IMR-90 (cell line): ENCODE measurements at regions not wholly inside any gene's neighbourhood (a gene's known extent, or its start where the extent isn't known, plus 50 kb on each side); places are given as distances from the start of the nearest gene placed in this dataset.

ENCODE experiments used
- ATAC-seq: fragments of 200-7000 bp; cut with Tn5 transposase; 2 replicates; pipeline ENCODE4 v1.9.1; 2020; ENCODE audit warnings: low read depth, mild to moderate bottlenecking, moderate library complexity
- BruUV-seq: library from RNA; stranded (reverse); fragments of 400-500 nt; replicated peaks from 2 replicates; lab custom pipeline; 2021; lab: Mats Ljungman, UMichigan
- CTCF ChIA-PET: fragments of 300-600 bp; formaldehyde crosslinking; extraction: SDS; loops from one replicate; lab custom pipeline; 2021; ENCODE audit warnings: antibody characterized with exemption; lab: Yijun Ruan, JAX
- POLR2A ChIA-PET: fragments of 300-600 bp; sonication (Branson Sonifier 250); formaldehyde crosslinking; loops from one replicate; lab custom pipeline; 2022; ENCODE audit warnings: antibody characterized with exemption; ENCODE audit not compliant: unreplicated experiment; lab: Charles Lee
- DNase-seq: peaks from one replicate; pipeline ENCODE4 v3.0.0; 2013
- H2AFZ ChIP-seq: replicated peaks from 2 replicates; pipeline ENCODE3; 2013; ENCODE audit warnings: low read length, mild to moderate bottlenecking; ENCODE audit not compliant: poor library complexity
- H2AK5ac ChIP-seq: 2 replicates; pipeline ENCODE4 v1.6.1; 2013; ENCODE audit warnings: low read depth, low read length, inconsistent platforms
- H2AK9ac ChIP-seq: replicated peaks from 2 replicates; pipeline ENCODE3; 2013; ENCODE audit warnings: mild to moderate bottlenecking, low read depth, low read length, moderate library complexity; ENCODE audit not compliant: poor library complexity
- H2BK120ac ChIP-seq: 2 replicates; pipeline ENCODE4 v1.6.1; 2013; ENCODE audit warnings: low read depth, low read length, inconsistent platforms
- H2BK15ac ChIP-seq: 3 replicates; pipeline ENCODE4 v1.6.1; 2013; ENCODE audit warnings: low read depth, low read length, inconsistent platforms
- H2BK20ac ChIP-seq: 2 replicates; pipeline ENCODE4 v1.6.1; 2013; ENCODE audit warnings: low read depth, mild to moderate bottlenecking, inconsistent platforms, low read length, moderate library complexity
- H2BK5ac ChIP-seq: 2 replicates; pipeline ENCODE4 v1.6.1; 2013; ENCODE audit warnings: mild to moderate bottlenecking, low read depth, low read length, inconsistent platforms; ENCODE audit not compliant: poor library complexity, severe bottlenecking
- H3K14ac ChIP-seq: replicated peaks from 2 replicates; pipeline ENCODE4 v1.6.1; 2013; ENCODE audit warnings: low read depth, low read length, inconsistent platforms
- H3K18ac ChIP-seq: 2 replicates; pipeline ENCODE4 v1.6.1; 2013; ENCODE audit warnings: low read depth, low read length, control low read depth
- H3K23ac ChIP-seq: 2 replicates; pipeline ENCODE4 v1.6.1; 2013; ENCODE audit warnings: low read depth, low read length, inconsistent platforms
- H3K27ac ChIP-seq: 2 replicates; pipeline ENCODE4 v1.5.1; 2013; ENCODE audit warnings: mild to moderate bottlenecking, control low read depth, low read length; ENCODE audit not compliant: insufficient read depth
- H3K27me3 ChIP-seq: 2 replicates; pipeline ENCODE4 v1.6.1; 2013; ENCODE audit warnings: low read length; ENCODE audit not compliant: control insufficient read depth, insufficient read depth
- H3K36me3 ChIP-seq: 2 replicates; pipeline ENCODE4 v1.6.1; 2013; ENCODE audit warnings: low read length, mixed read lengths; ENCODE audit not compliant: control insufficient read depth, insufficient read depth
- H3K4ac ChIP-seq: 2 replicates; pipeline ENCODE4 v1.6.1; 2013; ENCODE audit warnings: low read depth, low read length, inconsistent platforms
- H3K4me1 ChIP-seq: 2 replicates; pipeline ENCODE4 v1.6.1; 2013; ENCODE audit warnings: low read length, mixed read lengths; ENCODE audit not compliant: control insufficient read depth, insufficient read depth
- H3K4me2 ChIP-seq: 2 replicates; pipeline ENCODE4 v1.6.1; 2013; ENCODE audit warnings: low read depth, mild to moderate bottlenecking, control low read depth, low read length, moderate library complexity
- H3K4me3 ChIP-seq: 2 replicates; pipeline ENCODE4 v1.5.1; 2013; ENCODE audit warnings: low read depth, mild to moderate bottlenecking, control low read depth, low read length, moderate library complexity; ENCODE audit not compliant: insufficient read depth
- H3K56ac ChIP-seq: 2 replicates; pipeline ENCODE4 v1.6.1; 2013; ENCODE audit warnings: low read length, inconsistent platforms; ENCODE audit not compliant: insufficient read depth; ENCODE audit errors: extremely low read depth
- H3K79me1 ChIP-seq, 2 experiments: 2 replicates each; pipeline ENCODE4 v1.6.1; 2013; ENCODE audit warnings: low read length in 2 of 2, inconsistent platforms in 1 of 2, low read depth in 1 of 2
- H3K9ac ChIP-seq: 2 replicates; pipeline ENCODE4 v1.6.1; 2013; ENCODE audit warnings: low read depth, low read length, control low read depth
- H3K9me1 ChIP-seq: 2 replicates; pipeline ENCODE4 v1.6.1; 2013; ENCODE audit warnings: low read length, inconsistent platforms; ENCODE audit not compliant: insufficient read depth
- H3K9me3 ChIP-seq: 2 replicates; pipeline ENCODE4 v1.6.1; 2013; ENCODE audit warnings: low read length; ENCODE audit not compliant: control insufficient read depth, insufficient read depth
- H4K20me1 ChIP-seq: 2 replicates; pipeline ENCODE4 v1.6.1; 2013; ENCODE audit warnings: low read length, inconsistent platforms; ENCODE audit not compliant: insufficient read depth
- H4K5ac ChIP-seq: 2 replicates; pipeline ENCODE4 v1.6.1; 2013; ENCODE audit warnings: mild to moderate bottlenecking, low read depth, low read length, control low read depth
- H4K8ac ChIP-seq, 2 experiments: 2 replicates each; pipeline ENCODE4 v1.6.1; 2013; ENCODE audit warnings: low read depth in 2 of 2, low read length in 2 of 2, control low read depth in 1 of 2, inconsistent platforms in 1 of 2
- H4K91ac ChIP-seq: 2 replicates; pipeline ENCODE4 v1.6.1; 2013; ENCODE audit warnings: low read depth, low read length, inconsistent platforms; ENCODE audit not compliant: insufficient read depth
- BHLHE40 ChIP-seq: fragments of 150-350 bp; IDR thresholded peaks from 2 replicates; pipeline ENCODE4 v1.6.1; 2016; ENCODE audit warnings: mild to moderate bottlenecking, low read depth, low read length
- CEBPB ChIP-seq: IDR thresholded peaks from 2 replicates; pipeline ENCODE4 v1.6.1; 2012; ENCODE audit warnings: low read depth, low read length, improper control_type of control experiment
- CHD1 ChIP-seq: IDR thresholded peaks from 2 replicates; pipeline ENCODE4 v1.6.1; 2012; ENCODE audit warnings: low read depth, low read length, improper control_type of control experiment
- FOS ChIP-seq: fragments of 150-350 bp; IDR thresholded peaks from 2 replicates; pipeline ENCODE4 v1.6.1; 2016; ENCODE audit warnings: low read depth, low read length
- MAFK ChIP-seq: IDR thresholded peaks from 2 replicates; pipeline ENCODE4 v1.6.1; 2012; ENCODE audit warnings: low read depth, low read length, improper control_type of control experiment
- MAZ ChIP-seq: IDR thresholded peaks from 2 replicates; pipeline ENCODE4 v1.6.1; 2012; ENCODE audit warnings: low read depth, mild to moderate bottlenecking, low read length, improper control_type of control experiment, moderate library complexity, borderline replicate concordance
- MXI1 ChIP-seq: IDR thresholded peaks from 2 replicates; pipeline ENCODE4 v1.6.1; 2012; ENCODE audit warnings: low read depth, mild to moderate bottlenecking, low read length, moderate library complexity, borderline replicate concordance
- NFE2L2 ChIP-seq: fragments of 150-350 bp; IDR thresholded peaks from 2 replicates; pipeline ENCODE4 v1.6.1; 2016; ENCODE audit warnings: low read depth, mild to moderate bottlenecking, low read length
- POLR2A ChIP-seq: IDR thresholded peaks from 2 replicates; pipeline ENCODE4 v1.6.1; 2012; ENCODE audit warnings: mild to moderate bottlenecking, low read depth, low read length
- RAD21 ChIP-seq: IDR thresholded peaks from 2 replicates; pipeline ENCODE4 v1.6.1; 2012; ENCODE audit warnings: low read length, improper control_type of control experiment
- RCOR1 ChIP-seq: IDR thresholded peaks from 2 replicates; pipeline ENCODE4 v1.6.1; 2012; ENCODE audit warnings: mild to moderate bottlenecking, low read length, improper control_type of control experiment; ENCODE audit not compliant: insufficient replicate concordance
- RFX5 ChIP-seq: IDR thresholded peaks from 2 replicates; pipeline ENCODE4 v1.8.0; 2012; ENCODE audit warnings: low read depth, mild to moderate bottlenecking, low read length, moderate library complexity
- SMC3 ChIP-seq: fragments of 150-350 bp; IDR thresholded peaks from 2 replicates; pipeline ENCODE4 v1.6.1; 2016; ENCODE audit warnings: low read depth, mild to moderate bottlenecking, antibody characterized with exemption, low read length, moderate library complexity
- WGBS, 2 experiments: methylation state at CpG; one replicate each; pipeline versions ENCODE4 v1.1.5 to v1.1.7; 2013; ENCODE audit warnings: missing lambda C conversion rate in 2 of 2; ENCODE audit not compliant: insufficient read length in 1 of 2; ENCODE audit errors: extremely low coverage in 2 of 2; 5-methylcytosine and 5-hydroxymethylcytosine counted together
- dilution Hi-C: fragments of 300-500 bp; cut with HindIII; formaldehyde crosslinking; loops from one replicate; pipeline ENCODE4 v1.14.3; 2018; ENCODE audit warnings: low sequenced_read_pairs; ENCODE audit not compliant: unreplicated experiment
- in situ Hi-C: fragments of 300-500 bp; cut with MboI; formaldehyde crosslinking; loops from 3 replicates; pipeline ENCODE4 v1.14.3; 2019; ENCODE audit warnings: low sequenced_read_pairs, inconsistent platforms, mixed read lengths
- intact Hi-C: fragments of 100-400 bp; cut with micrococcal nuclease; formaldehyde crosslinking; loops from 2 replicates; pipeline ENCODE4 v1.10.0; 2022
- TF ChIP-seq, protein P1 (sequence below): fragments of 150-350 bp; IDR thresholded peaks from 2 replicates; pipeline ENCODE4 v1.6.1; 2017; ENCODE audit warnings: mild to moderate bottlenecking, antibody characterized with exemption, low read length, low read depth
- TF ChIP-seq, protein P2 (sequence below): conservative IDR thresholded peaks from 2 replicates; pipeline ENCODE4 v1.5.1; 2012; ENCODE audit warnings: mild to moderate bottlenecking, low read depth, low read length, improper control_type of control experiment
- TF ChIP-seq, protein P3 (sequence below): fragments of 150-350 bp; IDR thresholded peaks from 2 replicates; pipeline ENCODE4 v1.6.1; 2016; ENCODE audit warnings: low read depth, mild to moderate bottlenecking, low read length, moderate library complexity, borderline replicate concordance

DNA sequence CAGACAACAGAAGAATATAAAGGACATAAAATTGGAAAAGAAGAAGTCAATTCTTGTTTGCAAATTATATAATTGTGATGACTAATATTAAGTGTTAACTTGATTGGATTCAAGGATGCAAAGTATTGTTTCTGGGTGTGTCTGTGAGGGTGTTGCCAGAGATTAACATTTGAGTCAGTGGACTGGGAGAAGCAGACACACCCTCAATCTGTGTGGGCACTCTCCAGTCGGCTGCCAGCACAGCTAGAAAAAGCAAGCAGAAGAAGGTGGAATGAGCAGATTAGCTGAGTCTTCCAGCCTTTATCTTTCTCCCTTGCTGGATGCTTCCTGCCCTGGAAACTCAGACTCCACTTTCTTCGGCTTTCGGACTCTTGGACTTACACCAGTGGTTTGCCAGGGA is 51.7 kb downstream of the UBE2NL start:
- no peak overlapping the region for H3K23ac ChIP-seq
- H2AFZ ChIP-seq, result no peak overlapping the region
- no peak overlapping the region for H2BK15ac ChIP-seq
- no peak overlapping the region for H2BK5ac ChIP-seq
- H3K79me1 ChIP-seq, result no peaks in the 10 kb centered on the region
- no peak overlapping the region for H3K4me2 ChIP-seq
- H2AK9ac ChIP-seq, result no peak overlapping the region
- BruUV-seq, result no TSS peak
- H3K9ac ChIP-seq, result no peak overlapping the region
- H3K4me1 ChIP-seq, result no peaks in the 10 kb centered on the region
- no peak overlapping the region for H4K91ac ChIP-seq
- H3K9me1 ChIP-seq, result no peaks in the 10 kb centered on the region
- no peak overlapping the region for H3K14ac ChIP-seq
- ChIA-PET CTCF (no interaction called here), POLR2A (no interaction called here)
- DNase-seq (no peak), ATAC-seq (no peak)
- no peak overlapping the region for H3K18ac ChIP-seq
- in situ Hi-C loops, result no loop called here
- no peaks in the 10 kb centered on the region for H4K20me1 ChIP-seq
- intact Hi-C loops, result no loop called here
- no peak overlapping the region for H3K56ac ChIP-seq
- no peak overlapping the region for H2BK120ac ChIP-seq
- no peak overlapping the region for H3K4me3 ChIP-seq
- WGBS, 2 experiments, result no CpG with 5 or more reads among the region's 3 CpGs
- H3K36me3 ChIP-seq, result no peaks in the 10 kb centered on the region
- no peak overlapping the region for H3K27ac ChIP-seq
- H2BK20ac ChIP-seq, result no peak overlapping the region
- H2AK5ac ChIP-seq, result no peak overlapping the region
- TF ChIP-seq SMC3 (no peak), RCOR1 (no peak), MAFK (no peak), RFX5 (no peak), CHD1 (no peak), MXI1 (no peak), RAD21 (no peak), POLR2A (no peak), BHLHE40 (no peak), FOS (no peak), CEBPB (no peak), MAZ (no peak), NFE2L2 (no peak)
- TF ChIP-seq, protein P1, sequence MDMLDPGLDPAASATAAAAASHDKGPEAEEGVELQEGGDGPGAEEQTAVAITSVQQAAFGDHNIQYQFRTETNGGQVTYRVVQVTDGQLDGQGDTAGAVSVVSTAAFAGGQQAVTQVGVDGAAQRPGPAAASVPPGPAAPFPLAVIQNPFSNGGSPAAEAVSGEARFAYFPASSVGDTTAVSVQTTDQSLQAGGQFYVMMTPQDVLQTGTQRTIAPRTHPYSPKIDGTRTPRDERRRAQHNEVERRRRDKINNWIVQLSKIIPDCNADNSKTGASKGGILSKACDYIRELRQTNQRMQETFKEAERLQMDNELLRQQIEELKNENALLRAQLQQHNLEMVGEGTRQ, result no peak
- TF ChIP-seq, protein P2, sequence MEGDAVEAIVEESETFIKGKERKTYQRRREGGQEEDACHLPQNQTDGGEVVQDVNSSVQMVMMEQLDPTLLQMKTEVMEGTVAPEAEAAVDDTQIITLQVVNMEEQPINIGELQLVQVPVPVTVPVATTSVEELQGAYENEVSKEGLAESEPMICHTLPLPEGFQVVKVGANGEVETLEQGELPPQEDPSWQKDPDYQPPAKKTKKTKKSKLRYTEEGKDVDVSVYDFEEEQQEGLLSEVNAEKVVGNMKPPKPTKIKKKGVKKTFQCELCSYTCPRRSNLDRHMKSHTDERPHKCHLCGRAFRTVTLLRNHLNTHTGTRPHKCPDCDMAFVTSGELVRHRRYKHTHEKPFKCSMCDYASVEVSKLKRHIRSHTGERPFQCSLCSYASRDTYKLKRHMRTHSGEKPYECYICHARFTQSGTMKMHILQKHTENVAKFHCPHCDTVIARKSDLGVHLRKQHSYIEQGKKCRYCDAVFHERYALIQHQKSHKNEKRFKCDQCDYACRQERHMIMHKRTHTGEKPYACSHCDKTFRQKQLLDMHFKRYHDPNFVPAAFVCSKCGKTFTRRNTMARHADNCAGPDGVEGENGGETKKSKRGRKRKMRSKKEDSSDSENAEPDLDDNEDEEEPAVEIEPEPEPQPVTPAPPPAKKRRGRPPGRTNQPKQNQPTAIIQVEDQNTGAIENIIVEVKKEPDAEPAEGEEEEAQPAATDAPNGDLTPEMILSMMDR, result no peak
- TF ChIP-seq, protein P3, sequence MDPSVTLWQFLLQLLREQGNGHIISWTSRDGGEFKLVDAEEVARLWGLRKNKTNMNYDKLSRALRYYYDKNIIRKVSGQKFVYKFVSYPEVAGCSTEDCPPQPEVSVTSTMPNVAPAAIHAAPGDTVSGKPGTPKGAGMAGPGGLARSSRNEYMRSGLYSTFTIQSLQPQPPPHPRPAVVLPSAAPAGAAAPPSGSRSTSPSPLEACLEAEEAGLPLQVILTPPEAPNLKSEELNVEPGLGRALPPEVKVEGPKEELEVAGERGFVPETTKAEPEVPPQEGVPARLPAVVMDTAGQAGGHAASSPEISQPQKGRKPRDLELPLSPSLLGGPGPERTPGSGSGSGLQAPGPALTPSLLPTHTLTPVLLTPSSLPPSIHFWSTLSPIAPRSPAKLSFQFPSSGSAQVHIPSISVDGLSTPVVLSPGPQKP, result no peak
- H3K4ac ChIP-seq, result no peak overlapping the region
- H3K9me3 ChIP-seq, result peaks cover 2% of the 10 kb centered on the region; the same call in 1 of the 2 replicates
- H4K5ac ChIP-seq, result no peak overlapping the region
- H3K27me3 ChIP-seq, result no peaks in the 10 kb centered on the region
- dilution Hi-C loops, result no loop called here
- H4K8ac ChIP-seq, result no peak overlapping the region
